IMR-90 (cell line): ENCODE measurements at regions not wholly inside any gene's neighbourhood (a gene's known extent, or its start where the extent isn't known, plus 50 kb on each side); places are given as distances from the start of the nearest gene placed in this dataset.

Experiments
- ATAC-seq: fragments of 200-7000 bp; cut with Tn5 transposase; 2 replicates; pipeline ENCODE4 v1.9.1; 2020; ENCODE audit warnings: low read depth, mild to moderate bottlenecking, moderate library complexity
- BruUV-seq: library from RNA; stranded (reverse); fragments of 400-500 nt; replicated peaks from 2 replicates; lab custom pipeline; 2021; lab: Mats Ljungman, UMichigan
- CTCF ChIA-PET: fragments of 300-600 bp; formaldehyde crosslinking; extraction: SDS; loops from one replicate; lab custom pipeline; 2021; ENCODE audit warnings: antibody characterized with exemption; lab: Yijun Ruan, JAX
- POLR2A ChIA-PET: fragments of 300-600 bp; sonication (Branson Sonifier 250); formaldehyde crosslinking; loops from one replicate; lab custom pipeline; 2022; ENCODE audit warnings: antibody characterized with exemption; ENCODE audit not compliant: unreplicated experiment; lab: Charles Lee
- DNase-seq: peaks from one replicate; pipeline ENCODE4 v3.0.0; 2013
- H2AFZ ChIP-seq: replicated peaks from 2 replicates; pipeline ENCODE3; 2013; ENCODE audit warnings: low read length, mild to moderate bottlenecking; ENCODE audit not compliant: poor library complexity
- H2AK5ac ChIP-seq: 2 replicates; pipeline ENCODE4 v1.6.1; 2013; ENCODE audit warnings: low read depth, low read length, inconsistent platforms
- H2AK9ac ChIP-seq: replicated peaks from 2 replicates; pipeline ENCODE3; 2013; ENCODE audit warnings: mild to moderate bottlenecking, low read depth, low read length, moderate library complexity; ENCODE audit not compliant: poor library complexity
- H2BK120ac ChIP-seq: 2 replicates; pipeline ENCODE4 v1.6.1; 2013; ENCODE audit warnings: low read depth, low read length, inconsistent platforms
- H2BK15ac ChIP-seq: 3 replicates; pipeline ENCODE4 v1.6.1; 2013; ENCODE audit warnings: low read depth, low read length, inconsistent platforms
- H2BK20ac ChIP-seq: 2 replicates; pipeline ENCODE4 v1.6.1; 2013; ENCODE audit warnings: low read depth, mild to moderate bottlenecking, inconsistent platforms, low read length, moderate library complexity
- H2BK5ac ChIP-seq: 2 replicates; pipeline ENCODE4 v1.6.1; 2013; ENCODE audit warnings: mild to moderate bottlenecking, low read depth, low read length, inconsistent platforms; ENCODE audit not compliant: poor library complexity, severe bottlenecking
- H3K14ac ChIP-seq: replicated peaks from 2 replicates; pipeline ENCODE4 v1.6.1; 2013; ENCODE audit warnings: low read depth, low read length, inconsistent platforms
- H3K18ac ChIP-seq: 2 replicates; pipeline ENCODE4 v1.6.1; 2013; ENCODE audit warnings: low read depth, low read length, control low read depth
- H3K23ac ChIP-seq: 2 replicates; pipeline ENCODE4 v1.6.1; 2013; ENCODE audit warnings: low read depth, low read length, inconsistent platforms
- H3K27ac ChIP-seq: 2 replicates; pipeline ENCODE4 v1.5.1; 2013; ENCODE audit warnings: mild to moderate bottlenecking, control low read depth, low read length; ENCODE audit not compliant: insufficient read depth
- H3K27me3 ChIP-seq: 2 replicates; pipeline ENCODE4 v1.6.1; 2013; ENCODE audit warnings: low read length; ENCODE audit not compliant: control insufficient read depth, insufficient read depth
- H3K36me3 ChIP-seq: 2 replicates; pipeline ENCODE4 v1.6.1; 2013; ENCODE audit warnings: low read length, mixed read lengths; ENCODE audit not compliant: control insufficient read depth, insufficient read depth
- H3K4ac ChIP-seq: 2 replicates; pipeline ENCODE4 v1.6.1; 2013; ENCODE audit warnings: low read depth, low read length, inconsistent platforms
- H3K4me1 ChIP-seq: 2 replicates; pipeline ENCODE4 v1.6.1; 2013; ENCODE audit warnings: low read length, mixed read lengths; ENCODE audit not compliant: control insufficient read depth, insufficient read depth
- H3K4me2 ChIP-seq: 2 replicates; pipeline ENCODE4 v1.6.1; 2013; ENCODE audit warnings: low read depth, mild to moderate bottlenecking, control low read depth, low read length, moderate library complexity
- H3K4me3 ChIP-seq: 2 replicates; pipeline ENCODE4 v1.5.1; 2013; ENCODE audit warnings: low read depth, mild to moderate bottlenecking, control low read depth, low read length, moderate library complexity; ENCODE audit not compliant: insufficient read depth
- H3K56ac ChIP-seq: 2 replicates; pipeline ENCODE4 v1.6.1; 2013; ENCODE audit warnings: low read length, inconsistent platforms; ENCODE audit not compliant: insufficient read depth; ENCODE audit errors: extremely low read depth
- H3K79me1 ChIP-seq, 2 experiments: 2 replicates each; pipeline ENCODE4 v1.6.1; 2013; ENCODE audit warnings: low read length in 2 of 2, inconsistent platforms in 1 of 2, low read depth in 1 of 2
- H3K9ac ChIP-seq: 2 replicates; pipeline ENCODE4 v1.6.1; 2013; ENCODE audit warnings: low read depth, low read length, control low read depth
- H3K9me1 ChIP-seq: 2 replicates; pipeline ENCODE4 v1.6.1; 2013; ENCODE audit warnings: low read length, inconsistent platforms; ENCODE audit not compliant: insufficient read depth
- H3K9me3 ChIP-seq: 2 replicates; pipeline ENCODE4 v1.6.1; 2013; ENCODE audit warnings: low read length; ENCODE audit not compliant: control insufficient read depth, insufficient read depth
- H4K20me1 ChIP-seq: 2 replicates; pipeline ENCODE4 v1.6.1; 2013; ENCODE audit warnings: low read length, inconsistent platforms; ENCODE audit not compliant: insufficient read depth
- H4K5ac ChIP-seq: 2 replicates; pipeline ENCODE4 v1.6.1; 2013; ENCODE audit warnings: mild to moderate bottlenecking, low read depth, low read length, control low read depth
- H4K8ac ChIP-seq, 2 experiments: 2 replicates each; pipeline ENCODE4 v1.6.1; 2013; ENCODE audit warnings: low read depth in 2 of 2, low read length in 2 of 2, control low read depth in 1 of 2, inconsistent platforms in 1 of 2
- H4K91ac ChIP-seq: 2 replicates; pipeline ENCODE4 v1.6.1; 2013; ENCODE audit warnings: low read depth, low read length, inconsistent platforms; ENCODE audit not compliant: insufficient read depth
- BHLHE40 ChIP-seq: fragments of 150-350 bp; IDR thresholded peaks from 2 replicates; pipeline ENCODE4 v1.6.1; 2016; ENCODE audit warnings: mild to moderate bottlenecking, low read depth, low read length
- MAZ ChIP-seq: IDR thresholded peaks from 2 replicates; pipeline ENCODE4 v1.6.1; 2012; ENCODE audit warnings: low read depth, mild to moderate bottlenecking, low read length, improper control_type of control experiment, moderate library complexity, borderline replicate concordance
- RAD21 ChIP-seq: IDR thresholded peaks from 2 replicates; pipeline ENCODE4 v1.6.1; 2012; ENCODE audit warnings: low read length, improper control_type of control experiment
- RFX5 ChIP-seq: IDR thresholded peaks from 2 replicates; pipeline ENCODE4 v1.8.0; 2012; ENCODE audit warnings: low read depth, mild to moderate bottlenecking, low read length, moderate library complexity
- SMC3 ChIP-seq: fragments of 150-350 bp; IDR thresholded peaks from 2 replicates; pipeline ENCODE4 v1.6.1; 2016; ENCODE audit warnings: low read depth, mild to moderate bottlenecking, antibody characterized with exemption, low read length, moderate library complexity
- WGBS, 2 experiments: methylation state at CpG; one replicate each; pipeline versions ENCODE4 v1.1.5 to v1.1.7; 2013; ENCODE audit warnings: missing lambda C conversion rate in 2 of 2; ENCODE audit not compliant: insufficient read length in 1 of 2; ENCODE audit errors: extremely low coverage in 2 of 2; 5-methylcytosine and 5-hydroxymethylcytosine counted together
- dilution Hi-C: fragments of 300-500 bp; cut with HindIII; formaldehyde crosslinking; loops from one replicate; pipeline ENCODE4 v1.14.3; 2018; ENCODE audit warnings: low sequenced_read_pairs; ENCODE audit not compliant: unreplicated experiment
- in situ Hi-C: fragments of 300-500 bp; cut with MboI; formaldehyde crosslinking; loops from 3 replicates; pipeline ENCODE4 v1.14.3; 2019; ENCODE audit warnings: low sequenced_read_pairs, inconsistent platforms, mixed read lengths
- intact Hi-C: fragments of 100-400 bp; cut with micrococcal nuclease; formaldehyde crosslinking; loops from 2 replicates; pipeline ENCODE4 v1.10.0; 2022
- TF ChIP-seq, protein P1 (sequence below): fragments of 150-350 bp; IDR thresholded peaks from 2 replicates; pipeline ENCODE4 v1.6.1; 2017; ENCODE audit warnings: mild to moderate bottlenecking, antibody characterized with exemption, low read length, low read depth
- TF ChIP-seq, protein P2 (sequence below): conservative IDR thresholded peaks from 2 replicates; pipeline ENCODE4 v1.5.1; 2012; ENCODE audit warnings: mild to moderate bottlenecking, low read depth, low read length, improper control_type of control experiment
- TF ChIP-seq, protein P3 (sequence below): fragments of 150-350 bp; IDR thresholded peaks from 2 replicates; pipeline ENCODE4 v1.6.1; 2016; ENCODE audit warnings: low read depth, mild to moderate bottlenecking, low read length, moderate library complexity, borderline replicate concordance

DNA sequence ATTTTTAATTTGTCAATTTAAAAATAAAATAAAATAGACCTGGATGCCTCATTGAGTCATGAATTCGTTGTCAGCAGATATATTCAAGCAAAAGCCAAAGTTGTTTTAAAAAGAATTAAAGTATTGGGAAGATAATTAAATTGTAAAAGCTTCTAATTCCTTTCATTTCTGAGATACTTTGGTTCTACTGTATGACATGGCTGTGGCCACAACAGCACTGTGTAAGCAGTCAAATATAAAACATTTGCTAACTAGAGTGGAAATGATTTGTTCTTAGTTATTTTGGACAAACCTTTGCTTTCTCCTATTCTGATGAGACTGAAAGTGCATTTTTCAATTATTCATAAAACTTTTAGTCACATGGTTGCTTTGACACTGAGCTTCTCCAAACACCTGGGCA is 143.6 kb upstream of the FAM13C start:
- no TSS peak for BruUV-seq
- Histone ChIP-seq H2BK120ac (no peak overlapping the region), H3K23ac (no peak overlapping the region), H3K9me1 (no peaks in the 10 kb centered on the region), H2AK9ac (no peak overlapping the region), H2AFZ (no peak overlapping the region), H3K56ac (no peak overlapping the region), H2BK5ac (no peak overlapping the region), H3K27me3 (no peaks in the 10 kb centered on the region; the same call in 1 of the 2 replicates), H3K4me2 (no peak overlapping the region), H4K20me1 (no peaks in the 10 kb centered on the region), H3K79me1 (no peaks in the 10 kb centered on the region), H3K4me3 (no peak overlapping the region), H2BK15ac (no peak overlapping the region), H3K9ac (no peak overlapping the region), H3K36me3 (no peaks in the 10 kb centered on the region), H4K8ac (no peak overlapping the region), H3K27ac (no peak overlapping the region), H2BK20ac (no peak overlapping the region), H3K14ac (no peak overlapping the region), H2AK5ac (no peak overlapping the region), H3K9me3 (no peaks in the 10 kb centered on the region), H3K18ac (no peak overlapping the region), H3K4ac (no peak overlapping the region), H4K5ac (no peak overlapping the region), H4K91ac (no peak overlapping the region), H3K4me1 (0 out of 2 replicates have a peak, but pooled peaks cover 2% of the 10 kb centered on the region)
- intact Hi-C loops: no loop called here
- WGBS, 2 experiments: no CpG with 5 or more reads among the region's 1 CpG
- POLR2A ChIA-PET: no interaction called here
- CTCF ChIA-PET: no interaction called here
- DNase-seq (no peak), ATAC-seq (no peak; the same call in 1 of the 2 replicates)
- in situ Hi-C loops: no loop called here
- dilution Hi-C loops: no loop called here
- TF ChIP-seq SMC3 (no peak), RFX5 (no peak), MAZ (no peak), RAD21 (no peak), BHLHE40 (no peak)
- TF ChIP-seq, protein P1, sequence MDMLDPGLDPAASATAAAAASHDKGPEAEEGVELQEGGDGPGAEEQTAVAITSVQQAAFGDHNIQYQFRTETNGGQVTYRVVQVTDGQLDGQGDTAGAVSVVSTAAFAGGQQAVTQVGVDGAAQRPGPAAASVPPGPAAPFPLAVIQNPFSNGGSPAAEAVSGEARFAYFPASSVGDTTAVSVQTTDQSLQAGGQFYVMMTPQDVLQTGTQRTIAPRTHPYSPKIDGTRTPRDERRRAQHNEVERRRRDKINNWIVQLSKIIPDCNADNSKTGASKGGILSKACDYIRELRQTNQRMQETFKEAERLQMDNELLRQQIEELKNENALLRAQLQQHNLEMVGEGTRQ: no peak
- TF ChIP-seq, protein P2, sequence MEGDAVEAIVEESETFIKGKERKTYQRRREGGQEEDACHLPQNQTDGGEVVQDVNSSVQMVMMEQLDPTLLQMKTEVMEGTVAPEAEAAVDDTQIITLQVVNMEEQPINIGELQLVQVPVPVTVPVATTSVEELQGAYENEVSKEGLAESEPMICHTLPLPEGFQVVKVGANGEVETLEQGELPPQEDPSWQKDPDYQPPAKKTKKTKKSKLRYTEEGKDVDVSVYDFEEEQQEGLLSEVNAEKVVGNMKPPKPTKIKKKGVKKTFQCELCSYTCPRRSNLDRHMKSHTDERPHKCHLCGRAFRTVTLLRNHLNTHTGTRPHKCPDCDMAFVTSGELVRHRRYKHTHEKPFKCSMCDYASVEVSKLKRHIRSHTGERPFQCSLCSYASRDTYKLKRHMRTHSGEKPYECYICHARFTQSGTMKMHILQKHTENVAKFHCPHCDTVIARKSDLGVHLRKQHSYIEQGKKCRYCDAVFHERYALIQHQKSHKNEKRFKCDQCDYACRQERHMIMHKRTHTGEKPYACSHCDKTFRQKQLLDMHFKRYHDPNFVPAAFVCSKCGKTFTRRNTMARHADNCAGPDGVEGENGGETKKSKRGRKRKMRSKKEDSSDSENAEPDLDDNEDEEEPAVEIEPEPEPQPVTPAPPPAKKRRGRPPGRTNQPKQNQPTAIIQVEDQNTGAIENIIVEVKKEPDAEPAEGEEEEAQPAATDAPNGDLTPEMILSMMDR: no peak
- TF ChIP-seq, protein P3, sequence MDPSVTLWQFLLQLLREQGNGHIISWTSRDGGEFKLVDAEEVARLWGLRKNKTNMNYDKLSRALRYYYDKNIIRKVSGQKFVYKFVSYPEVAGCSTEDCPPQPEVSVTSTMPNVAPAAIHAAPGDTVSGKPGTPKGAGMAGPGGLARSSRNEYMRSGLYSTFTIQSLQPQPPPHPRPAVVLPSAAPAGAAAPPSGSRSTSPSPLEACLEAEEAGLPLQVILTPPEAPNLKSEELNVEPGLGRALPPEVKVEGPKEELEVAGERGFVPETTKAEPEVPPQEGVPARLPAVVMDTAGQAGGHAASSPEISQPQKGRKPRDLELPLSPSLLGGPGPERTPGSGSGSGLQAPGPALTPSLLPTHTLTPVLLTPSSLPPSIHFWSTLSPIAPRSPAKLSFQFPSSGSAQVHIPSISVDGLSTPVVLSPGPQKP: no peak
